ENCODE measurements at regions not wholly inside any gene's neighbourhood (a gene's known extent, or its start where the extent isn't known, plus 50 kb on each side); places are given as distances from the start of the nearest gene placed in this dataset.
"Not testable (repeated sequence)": the region's sequence is repeated elsewhere in the genome, so short reads cannot be mapped to it uniquely, and the experiment has no call there.

- DNase-seq (ENCODE audit: low read depth) = no peak
- TF ChIP-seq CTCF (conservative IDR thresholded peaks at IDR 0.05; ENCODE audit: low read depth, low read length) = no peak
- H3K4me3 ChIP-seq (ENCODE audit: low read depth, low read length) = no peak overlapping the region
Observed at GRCh38 chr11:42412590-42412989, 899.2 kb upstream of the API5 start.

- no peak for DNase-seq (ENCODE audit: low read depth)
- TF ChIP-seq CTCF (conservative IDR thresholded peaks at IDR 0.05; ENCODE audit: low read depth, low read length) = no peak
Observed at GRCh38 chr11:42417691-42418090, 894.1 kb upstream of the API5 start.

GRCh38 chr11:42422090-42422489, 889.7 kb upstream of the API5 start:
- DNase-seq (ENCODE audit: low read depth) = no peak
- TF ChIP-seq CTCF (conservative IDR thresholded peaks at IDR 0.05; ENCODE audit: low read depth, low read length) = no peak
- no peak overlapping the region for H3K4me3 ChIP-seq (ENCODE audit: low read depth, low read length)

More at GRCh38 chr11:42417691-42418090, 894.1 kb upstream of the API5 start:
- H3K4me3 ChIP-seq (ENCODE audit: low read depth, low read length) = no peak overlapping the region

GRCh38 chr11:42434911-42435310, 876.9 kb upstream of the API5 start:
- not testable (repeated sequence) for DNase-seq (ENCODE audit: low read depth); H3K4me3 ChIP-seq (ENCODE audit: low read depth, low read length)

GRCh38 chr11:42444406-42444805, 867.4 kb upstream of the API5 start:
- no peak for DNase-seq (ENCODE audit: low read depth)
- no peak overlapping the region for H3K4me3 ChIP-seq (ENCODE audit: low read depth, low read length)
- TF ChIP-seq CTCF (conservative IDR thresholded peaks at IDR 0.05; ENCODE audit: low read depth, low read length) = no peak

GRCh38 chr11:42462558-42463310, 849.1 kb upstream of the API5 start:
- H3K4me3 ChIP-seq (ENCODE audit: low read depth, low read length) = no peak overlapping the region
- DNase-seq (ENCODE audit: low read depth) = no peak
- TF ChIP-seq CTCF (conservative IDR thresholded peaks at IDR 0.05; ENCODE audit: low read depth, low read length) = no peak

GRCh38 chr11:42465623-42466022, 846.2 kb upstream of the API5 start:
- H3K4me3 ChIP-seq (ENCODE audit: low read depth, low read length) = no peak overlapping the region
- TF ChIP-seq CTCF (conservative IDR thresholded peaks at IDR 0.05; ENCODE audit: low read depth, low read length) = no peak
- DNase-seq (ENCODE audit: low read depth) = no peak
